Hepatic stellate cell (primary cell): ENCODE measurements at regions not wholly inside any gene's neighbourhood (a gene's known extent, or its start where the extent isn't known, plus 50 kb on each side); places are given as distances from the start of the nearest gene placed in this dataset.
"Not testable (repeated sequence)": the region's sequence is repeated elsewhere in the genome, so short reads cannot be mapped to it uniquely, and the experiment has no call there.

Experiments used
- DNase-seq: peaks from one replicate; pipeline ENCODE4 v3.0.0; 2011; ENCODE audit warnings: low spot score

- no peak for DNase-seq
These were observed 542.8 kb downstream of the GRXCR1 start for GRCh38 chr4:43435291-43435690.

GRCh38 chr4:43452948-43453347 lies 560.4 kb downstream of the GRXCR1 start:
- DNase-seq = no peak

GRCh38 chr4:43456383-43456782 lies 563.9 kb downstream of the GRXCR1 start:
- no peak for DNase-seq

GRCh38 chr4:43457866-43458265 lies 565.4 kb downstream of the GRXCR1 start:
- DNase-seq = no peak

GRCh38 chr4:43458293-43458692 lies 565.8 kb downstream of the GRXCR1 start:
- no peak for DNase-seq

GRCh38 chr4:43471950-43472349 lies 579.4 kb downstream of the GRXCR1 start:
- DNase-seq = no peak

GRCh38 chr4:43481526-43481925 lies 589.0 kb downstream of the GRXCR1 start:
- no peak for DNase-seq

GRCh38 chr4:43485196-43485595 lies 592.7 kb downstream of the GRXCR1 start:
- DNase-seq = no peak

- no peak for DNase-seq
These were observed 603.7 kb downstream of the GRXCR1 start for GRCh38 chr4:43496188-43496587.

- DNase-seq = no peak
These were observed 604.1 kb downstream of the GRXCR1 start for GRCh38 chr4:43496602-43497001.

GRCh38 chr4:43505823-43506222 lies 613.3 kb downstream of the GRXCR1 start:
- not testable (repeated sequence) for DNase-seq

- no peak for DNase-seq
These were observed 619.7 kb downstream of the GRXCR1 start for GRCh38 chr4:43512253-43512652.

- DNase-seq = no peak
These were observed 633.1 kb downstream of the GRXCR1 start for GRCh38 chr4:43525646-43526045.

GRCh38 chr4:43547561-43547960 lies 655.0 kb downstream of the GRXCR1 start:
- DNase-seq = no peak

GRCh38 chr4:43550981-43551627 lies 658.6 kb downstream of the GRXCR1 start:
- DNase-seq = no peak

GRCh38 chr4:43556262-43556661 lies 663.7 kb downstream of the GRXCR1 start:
- no peak for DNase-seq

GRCh38 chr4:43560047-43560446 lies 667.5 kb downstream of the GRXCR1 start:
- no peak for DNase-seq

- DNase-seq = no peak
These were observed 671.6 kb downstream of the GRXCR1 start for GRCh38 chr4:43564107-43564506.

- no peak for DNase-seq
These were observed 672.1 kb downstream of the GRXCR1 start for GRCh38 chr4:43564591-43564990.

GRCh38 chr4:43567644-43568043 lies 675.1 kb downstream of the GRXCR1 start:
- DNase-seq = no peak

GRCh38 chr4:43586813-43587212 lies 694.3 kb downstream of the GRXCR1 start:
- no peak for DNase-seq

- DNase-seq = no peak
These were observed 695.2 kb downstream of the GRXCR1 start for GRCh38 chr4:43587758-43588157.

GRCh38 chr4:43607400-43607799 lies 714.9 kb downstream of the GRXCR1 start:
- DNase-seq = no peak

GRCh38 chr4:43607827-43608461 lies 715.4 kb downstream of the GRXCR1 start:
- DNase-seq = no peak
